ENCODE measurements at regions not wholly inside any gene's neighbourhood (a gene's known extent, or its start where the extent isn't known, plus 50 kb on each side); places are given as distances from the start of the nearest gene placed in this dataset.

- peaks cover 0 to 23% (median 5%) of the 10 kb centered on the region in 5 donors for H3K4me1 ChIP-seq (ENCODE audit: control insufficient read depth in 5 of 5, insufficient read depth in 5 of 5, low read length in 5 of 5)
- H3K27me3 ChIP-seq (ENCODE audit: control insufficient read depth in 3 of 3, insufficient read depth in 3 of 3, low read length in 2 of 3) = no peaks in the 10 kb centered on the region
- peaks cover 0 to 2% (median 0%) of the 10 kb centered on the region in 4 donors for H3K9me3 ChIP-seq (ENCODE audit: control insufficient read depth in 4 of 4, insufficient read depth in 3 of 4, low read length in 3 of 4)
- H3K9ac ChIP-seq (ENCODE audit: insufficient read depth in 1 of 2, low read length in 2 of 2) = peak overlapping the region in 1 of 2 donors; percentile 15
- no peak for TF ChIP-seq CTCF (IDR thresholded peaks at IDR 0.05; ENCODE audit: control extremely low read depth, extremely low read depth)
- H3K36me3 ChIP-seq (ENCODE audit: control insufficient read depth in 4 of 4, insufficient read depth in 4 of 4, low read length in 4 of 4) = no peaks in the 10 kb centered on the region
- H3K4me3 ChIP-seq = no peak overlapping the region
- no peak for ATAC-seq (ENCODE audit: insufficient read depth, low FRiP score)
- peak in 2 of 3 donors; percentile 80 to 88 for DNase-seq
- WGBS, 2 donors = 71 to 81% methylated on average over 2 of the region's 2 CpGs
- H3K27ac ChIP-seq (ENCODE audit: low read depth in 1 of 2, low read length in 1 of 2) = no peak overlapping the region
Measured at GRCh38 chr15:61308437-61308836, 79.3 kb upstream of the RORA start.

- Histone ChIP-seq H3K27me3 (ENCODE audit: control insufficient read depth in 3 of 3, insufficient read depth in 3 of 3, low read length in 2 of 3) (no peaks in the 10 kb centered on the region), H3K36me3 (ENCODE audit: control insufficient read depth in 4 of 4, insufficient read depth in 4 of 4, low read length in 4 of 4) (no peaks in the 10 kb centered on the region), H3K27ac (ENCODE audit: low read depth in 1 of 2, low read length in 1 of 2) (no peak overlapping the region), H3K9ac (ENCODE audit: insufficient read depth in 1 of 2, low read length in 2 of 2) (no peak overlapping the region), H3K4me1 (ENCODE audit: control insufficient read depth in 5 of 5, insufficient read depth in 5 of 5, low read length in 5 of 5) (peaks cover 0 to 23% (median 5%) of the 10 kb centered on the region in 5 donors), H3K4me3 (no peak overlapping the region), H3K9me3 (ENCODE audit: control insufficient read depth in 4 of 4, insufficient read depth in 3 of 4, low read length in 3 of 4) (peaks cover 0 to 2% (median 0%) of the 10 kb centered on the region in 4 donors)
- DNase-seq (no peak), ATAC-seq (ENCODE audit: insufficient read depth, low FRiP score) (no peak)
- WGBS, 2 donors = 80 to 90% methylated on average over 5 of the region's 5 CpGs
- no peak for TF ChIP-seq CTCF (IDR thresholded peaks at IDR 0.05; ENCODE audit: control extremely low read depth, extremely low read depth)
Measured at GRCh38 chr15:61307474-61307873, 78.4 kb upstream of the RORA start.

- 86 to 90% methylated on average over 3 of the region's 3 CpGs for WGBS, 2 donors
- Histone ChIP-seq H3K27ac (ENCODE audit: low read depth in 1 of 2, low read length in 1 of 2) (no peak overlapping the region), H3K27me3 (ENCODE audit: control insufficient read depth in 3 of 3, insufficient read depth in 3 of 3, low read length in 2 of 3) (no peaks in the 10 kb centered on the region), H3K36me3 (ENCODE audit: control insufficient read depth in 4 of 4, insufficient read depth in 4 of 4, low read length in 4 of 4) (no peaks in the 10 kb centered on the region), H3K4me3 (no peak overlapping the region), H3K9me3 (ENCODE audit: control insufficient read depth in 4 of 4, insufficient read depth in 3 of 4, low read length in 3 of 4) (peaks cover 0 to 2% (median 0%) of the 10 kb centered on the region in 4 donors), H3K9ac (ENCODE audit: insufficient read depth in 1 of 2, low read length in 2 of 2) (no peak overlapping the region), H3K4me1 (ENCODE audit: control insufficient read depth in 5 of 5, insufficient read depth in 5 of 5, low read length in 5 of 5) (peaks cover 0 to 18% (median 0%) of the 10 kb centered on the region in 5 donors)
- no peak for ATAC-seq (ENCODE audit: insufficient read depth, low FRiP score)
- peak; percentile 29 to 41 (median 34) for DNase-seq
- no peak for TF ChIP-seq CTCF (IDR thresholded peaks at IDR 0.05; ENCODE audit: control extremely low read depth, extremely low read depth)
Measured at GRCh38 chr15:61301701-61302100, 72.6 kb upstream of the RORA start.

Measured in lung (tissue), 11 donors.